ENCODE measurements at regions not wholly inside any gene's neighbourhood (a gene's known extent, or its start where the extent isn't known, plus 50 kb on each side); places are given as distances from the start of the nearest gene placed in this dataset.
"Not testable (repeated sequence)": the region's sequence is repeated elsewhere in the genome, so short reads cannot be mapped to it uniquely, and the experiment has no call there.

DNA sequence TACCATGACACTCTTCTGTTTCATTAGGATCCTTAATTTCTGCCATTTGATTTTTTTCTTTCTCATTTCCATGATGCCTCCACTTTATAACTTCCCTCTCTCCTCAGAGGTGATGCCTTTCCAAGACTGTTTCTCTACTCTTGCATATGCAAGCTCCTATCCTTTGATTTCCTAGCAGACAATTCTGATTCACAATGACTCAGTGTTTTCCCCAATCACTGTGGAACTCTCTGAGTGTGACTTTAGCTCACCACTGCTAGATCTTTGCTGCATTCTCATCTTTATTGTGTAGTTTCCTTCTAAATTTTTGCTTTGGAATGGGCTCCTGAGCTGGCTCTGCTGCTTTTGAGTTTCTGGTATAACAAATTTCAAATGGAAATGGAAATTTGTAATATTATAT lies 184.9 kb downstream of the TINAG start:
- intact Hi-C loops (cut with micrococcal nuclease), result no loop called here
- peaks cover 40% of the 10 kb centered on the region for H3K9me3 Mint-ChIP-seq
- no peaks in the 10 kb centered on the region for H3K36me3 Mint-ChIP-seq
- ChIA-PET CTCF (no interaction called here), POLR2A (no interaction called here)
- H3K27me3 Mint-ChIP-seq, result no peaks in the 10 kb centered on the region
- no peak overlapping the region for H3K4me3 Mint-ChIP-seq
- no peak overlapping the region for H3K27ac Mint-ChIP-seq
- DNase-seq, result no peak
- no peaks in the 10 kb centered on the region for H3K4me1 Mint-ChIP-seq (ENCODE audit: low read depth)

DNA sequence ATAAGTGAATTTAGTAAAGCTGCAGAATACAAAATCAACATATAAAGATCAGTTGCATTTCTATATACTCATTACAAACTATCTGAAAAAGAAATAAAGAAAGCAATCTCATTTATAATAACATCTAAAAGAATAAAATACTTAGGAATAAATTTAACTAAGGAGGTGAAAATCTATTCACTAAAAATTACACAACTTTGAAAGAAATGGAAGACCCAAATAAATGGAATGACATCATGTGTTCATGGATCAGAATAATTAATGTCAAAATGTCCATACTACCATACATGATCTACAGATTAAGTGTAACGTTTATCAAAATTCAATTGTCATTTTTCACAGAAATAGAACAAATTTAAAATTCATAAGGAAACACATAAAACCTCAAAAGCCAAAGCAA lies 194.9 kb downstream of the TINAG start:
- DNase-seq, result no peak
- intact Hi-C loops (cut with micrococcal nuclease), result no loop called here
- POLR2A ChIA-PET, result no interaction called here
- peaks cover 16% of the 10 kb centered on the region for H3K9me3 Mint-ChIP-seq
- no peaks in the 10 kb centered on the region for H3K36me3 Mint-ChIP-seq
- H3K4me1 Mint-ChIP-seq (ENCODE audit: low read depth), result no peaks in the 10 kb centered on the region
- H3K27me3 Mint-ChIP-seq, result no peaks in the 10 kb centered on the region
- no peak overlapping the region for H3K27ac Mint-ChIP-seq
- H3K4me3 Mint-ChIP-seq, result no peak overlapping the region
- CTCF ChIA-PET, result no interaction called here

GRCh38 chr6:54515013-54515412 lies 206.8 kb downstream of the TINAG start:
- CTCF ChIA-PET, result no interaction called here

GRCh38 chr6:54515713-54516112 lies 207.5 kb downstream of the TINAG start:
- no peak overlapping the region for H3K27ac Mint-ChIP-seq
- no peaks in the 10 kb centered on the region for H3K36me3 Mint-ChIP-seq
- no peaks in the 10 kb centered on the region for H3K27me3 Mint-ChIP-seq
- no peak for DNase-seq
- ChIA-PET CTCF (no interaction called here), POLR2A (no interaction called here)
- intact Hi-C loops (cut with micrococcal nuclease), result no loop called here
- no peaks in the 10 kb centered on the region for H3K9me3 Mint-ChIP-seq
- no peaks in the 10 kb centered on the region for H3K4me1 Mint-ChIP-seq (ENCODE audit: low read depth)
- no peak overlapping the region for H3K4me3 Mint-ChIP-seq

More at GRCh38 chr6:54515013-54515412, 206.8 kb downstream of the TINAG start:
- Mint-ChIP-seq H3K27me3 (no peaks in the 10 kb centered on the region), H3K27ac (no peak overlapping the region), H3K36me3 (no peaks in the 10 kb centered on the region), H3K9me3 (no peaks in the 10 kb centered on the region), H3K4me1 (ENCODE audit: low read depth) (no peaks in the 10 kb centered on the region), H3K4me3 (no peak overlapping the region)
- intact Hi-C loops (cut with micrococcal nuclease), result no loop called here
- POLR2A ChIA-PET, result no interaction called here
- DNase-seq, result no peak

DNA sequence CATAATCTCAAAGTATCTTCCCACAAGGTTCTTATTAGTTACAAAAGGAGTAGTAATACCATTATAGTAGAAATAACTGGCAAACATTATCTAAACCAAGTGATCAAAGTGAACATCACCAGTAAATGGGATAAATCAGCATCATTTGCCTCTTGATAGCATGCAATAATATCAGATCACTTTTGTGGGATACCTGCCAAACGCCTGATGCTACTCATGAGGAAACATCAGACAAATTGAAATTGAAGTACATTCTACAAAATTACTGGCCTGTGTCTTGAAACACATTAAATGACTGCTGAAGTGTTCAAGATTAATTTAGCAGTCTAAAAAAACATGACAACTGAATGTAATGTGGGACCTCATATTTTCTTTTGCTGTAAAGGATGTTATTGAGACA lies 208.1 kb downstream of the TINAG start:
- ChIA-PET CTCF (no interaction called here), POLR2A (no interaction called here)
- Mint-ChIP-seq H3K4me3 (no peak overlapping the region), H3K4me1 (ENCODE audit: low read depth) (no peaks in the 10 kb centered on the region), H3K27ac (no peak overlapping the region), H3K36me3 (no peaks in the 10 kb centered on the region), H3K9me3 (no peaks in the 10 kb centered on the region), H3K27me3 (no peaks in the 10 kb centered on the region)
- intact Hi-C loops (cut with micrococcal nuclease), result no loop called here
- DNase-seq, result no peak

- ChIA-PET CTCF (no interaction called here), POLR2A (no interaction called here)
- H3K27me3 Mint-ChIP-seq, result no peaks in the 10 kb centered on the region
- no peaks in the 10 kb centered on the region for H3K36me3 Mint-ChIP-seq
- intact Hi-C loops (cut with micrococcal nuclease), result no loop called here
- H3K4me3 Mint-ChIP-seq, result no peak overlapping the region
- DNase-seq, result no peak
- no peaks in the 10 kb centered on the region for H3K4me1 Mint-ChIP-seq (ENCODE audit: low read depth)
- no peaks in the 10 kb centered on the region for H3K9me3 Mint-ChIP-seq
- H3K27ac Mint-ChIP-seq, result no peak overlapping the region
Observed at GRCh38 chr6:54519161-54519560, 210.9 kb downstream of the TINAG start.

DNA sequence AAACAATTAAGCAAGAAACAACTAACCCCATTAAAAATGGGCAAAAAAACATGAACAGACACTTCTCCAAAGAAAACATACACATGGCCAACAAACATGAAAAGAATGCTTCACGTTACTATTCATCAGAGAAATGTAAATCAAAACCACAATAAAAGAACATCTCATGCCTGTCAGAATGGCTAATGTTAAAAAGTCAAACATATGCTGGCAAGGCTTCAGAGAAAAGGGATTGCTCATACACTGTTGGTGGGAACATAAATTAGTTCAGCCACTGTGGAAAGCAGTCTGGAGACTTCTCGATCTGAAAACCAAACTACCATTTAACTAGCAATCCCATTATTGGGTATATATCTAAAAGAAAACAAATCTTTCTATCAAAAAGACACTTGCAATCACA lies 217.5 kb downstream of the TINAG start:
- Mint-ChIP-seq H3K27ac (no peak overlapping the region), H3K36me3 (no peaks in the 10 kb centered on the region), H3K27me3 (no peaks in the 10 kb centered on the region), H3K9me3 (peaks cover 15% of the 10 kb centered on the region), H3K4me1 (ENCODE audit: low read depth) (no peaks in the 10 kb centered on the region), H3K4me3 (no peak overlapping the region)
- ChIA-PET CTCF (interaction anchor here (0.6 kb wide), 1 partner anchor 187 kb away, joined by 4 read pairs; no protein-coding TSS in a partner anchor), POLR2A (no interaction called here)
- DNase-seq, result no peak
- intact Hi-C loops (cut with micrococcal nuclease), result no loop called here

DNA sequence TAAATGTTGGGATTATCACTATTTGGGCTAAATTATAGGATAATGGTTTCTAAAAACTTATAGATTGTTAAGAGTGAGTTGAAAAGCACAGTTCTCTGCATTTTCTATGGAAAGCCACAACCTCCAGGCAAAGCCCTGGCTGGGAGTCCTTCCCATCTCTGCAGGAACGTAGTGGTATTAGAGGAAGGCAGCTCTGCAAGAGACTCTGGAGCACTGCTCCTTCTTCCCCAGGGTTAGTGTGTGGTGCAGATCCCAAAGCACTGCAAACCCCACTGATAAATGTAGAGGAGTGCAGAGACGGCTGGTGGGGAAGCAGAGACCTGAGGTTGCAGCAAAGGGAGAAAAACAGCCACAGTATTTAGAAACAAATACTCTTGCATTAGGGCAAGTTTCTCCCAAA lies 225.3 kb downstream of the TINAG start:
- POLR2A ChIA-PET, result no interaction called here
- no peaks in the 10 kb centered on the region for H3K36me3 Mint-ChIP-seq
- CTCF ChIA-PET, result no interaction called here

GRCh38 chr6:54535568-54535967 lies 227.3 kb downstream of the TINAG start:
- H3K36me3 Mint-ChIP-seq, result no peaks in the 10 kb centered on the region
- no peaks in the 10 kb centered on the region for H3K27me3 Mint-ChIP-seq
- no peak overlapping the region for H3K27ac Mint-ChIP-seq
- H3K4me1 Mint-ChIP-seq (ENCODE audit: low read depth), result no peaks in the 10 kb centered on the region
- no peak overlapping the region for H3K4me3 Mint-ChIP-seq
- intact Hi-C loops (cut with micrococcal nuclease), result no loop called here
- peaks cover 11% of the 10 kb centered on the region for H3K9me3 Mint-ChIP-seq
- CTCF ChIA-PET, result no interaction called here
- DNase-seq, result no peak
- POLR2A ChIA-PET, result no interaction called here

More for the DNA sequence above, 225.3 kb downstream of the TINAG start:
- Mint-ChIP-seq H3K27ac (no peak overlapping the region), H3K9me3 (peaks cover 12% of the 10 kb centered on the region), H3K4me3 (no peak overlapping the region), H3K4me1 (ENCODE audit: low read depth) (no peaks in the 10 kb centered on the region), H3K27me3 (no peaks in the 10 kb centered on the region)
- DNase-seq, result no peak
- intact Hi-C loops (cut with micrococcal nuclease), result no loop called here

DNA sequence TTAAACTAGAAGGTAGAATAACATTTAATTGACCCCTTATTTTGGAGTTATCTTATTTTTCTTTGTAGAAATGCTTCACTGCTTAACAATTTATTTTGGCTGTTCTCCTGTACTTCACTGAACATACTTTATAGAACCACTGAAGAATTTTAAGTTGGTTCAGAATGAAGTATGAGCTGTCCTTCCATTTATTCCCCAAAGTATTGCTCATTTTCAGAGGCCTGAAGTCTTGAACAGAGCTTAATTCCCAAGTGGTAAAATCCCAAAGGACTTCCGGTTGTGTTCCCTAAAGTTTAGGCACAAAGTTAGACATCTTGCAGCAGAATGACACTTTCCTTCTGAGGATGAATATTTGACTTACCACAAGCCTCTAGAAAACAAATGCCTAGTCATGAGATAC lies 233.3 kb downstream of the TINAG start:
- CTCF ChIA-PET, result no interaction called here
- Mint-ChIP-seq H3K36me3 (no peaks in the 10 kb centered on the region), H3K4me1 (ENCODE audit: low read depth) (no peaks in the 10 kb centered on the region), H3K4me3 (no peak overlapping the region), H3K9me3 (peaks cover 20% of the 10 kb centered on the region), H3K27me3 (no peaks in the 10 kb centered on the region), H3K27ac (no peak overlapping the region)
- no peak for DNase-seq
- POLR2A ChIA-PET, result no interaction called here
- intact Hi-C loops (cut with micrococcal nuclease), result no loop called here

GRCh38 chr6:54559136-54559535 lies 250.9 kb downstream of the TINAG start:
- Mint-ChIP-seq H3K36me3 (no peaks in the 10 kb centered on the region), H3K27me3 (no peaks in the 10 kb centered on the region), H3K27ac (no peak overlapping the region), H3K9me3 (peaks cover 27% of the 10 kb centered on the region), H3K4me1 (ENCODE audit: low read depth) (no peaks in the 10 kb centered on the region), H3K4me3 (no peak overlapping the region)
- CTCF ChIA-PET, result no interaction called here
- DNase-seq, result no peak
- POLR2A ChIA-PET, result no interaction called here
- intact Hi-C loops (cut with micrococcal nuclease), result no loop called here

- H3K9me3 Mint-ChIP-seq, result peaks cover 16% of the 10 kb centered on the region
- H3K27me3 Mint-ChIP-seq; H3K4me1 Mint-ChIP-seq (ENCODE audit: low read depth); H3K4me3 Mint-ChIP-seq; POLR2A ChIA-PET; DNase-seq; H3K36me3 Mint-ChIP-seq; CTCF ChIA-PET; H3K27ac Mint-ChIP-seq; intact Hi-C loops (cut with micrococcal nuclease): not testable (repeated sequence)
Observed at GRCh38 chr6:54564188-54564587, 255.9 kb downstream of the TINAG start.

DNA sequence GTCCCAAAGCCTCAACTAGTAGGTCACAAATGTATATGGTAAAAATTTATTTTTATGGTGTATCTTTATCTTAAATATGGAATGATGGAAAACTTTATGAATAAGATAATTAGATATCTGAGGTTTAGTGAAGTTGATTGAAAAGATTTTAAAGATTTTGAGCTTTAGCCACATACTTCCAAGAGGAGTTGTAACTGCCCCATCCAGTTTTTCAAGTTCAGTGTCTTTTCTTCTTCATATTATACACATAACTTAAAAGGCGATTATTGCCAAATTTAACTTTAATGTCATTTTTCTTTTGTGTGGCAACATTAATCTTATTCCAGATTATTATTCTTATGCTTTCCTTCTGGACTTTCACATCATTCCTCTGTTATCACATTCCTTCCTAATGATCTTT lies 266.4 kb downstream of the TINAG start:
- Mint-ChIP-seq H3K36me3 (no peaks in the 10 kb centered on the region), H3K27ac (no peak overlapping the region), H3K27me3 (no peaks in the 10 kb centered on the region), H3K9me3 (peaks cover 4% of the 10 kb centered on the region), H3K4me1 (ENCODE audit: low read depth) (no peaks in the 10 kb centered on the region), H3K4me3 (no peak overlapping the region)
- intact Hi-C loops (cut with micrococcal nuclease), result no loop called here
- ChIA-PET CTCF (no interaction called here), POLR2A (no interaction called here)
- DNase-seq, result no peak

DNA sequence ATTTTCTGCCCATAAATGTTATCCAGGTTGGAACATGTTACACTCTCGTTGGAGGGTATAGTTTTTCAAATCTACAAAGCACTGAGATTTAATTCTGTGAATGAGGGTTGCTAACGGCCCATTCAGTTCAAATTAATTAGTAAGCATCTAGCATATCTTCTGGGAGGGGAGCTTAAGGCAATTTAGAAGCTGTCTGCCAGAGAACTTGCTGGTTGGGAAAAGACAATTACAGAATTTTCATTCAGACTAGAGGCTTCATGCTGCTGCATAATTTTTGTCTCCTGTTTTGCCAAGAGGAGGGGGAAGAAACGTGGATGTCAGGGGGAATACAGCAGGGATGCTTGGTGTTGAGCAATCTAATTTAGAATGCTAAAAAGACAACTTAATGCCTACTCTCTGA lies 268.3 kb upstream of the FAM83B start:
- H3K4me1 Mint-ChIP-seq (ENCODE audit: low read depth), result no peaks in the 10 kb centered on the region
- no peaks in the 10 kb centered on the region for H3K27me3 Mint-ChIP-seq
- intact Hi-C loops (cut with micrococcal nuclease), result no loop called here
- no peak overlapping the region for H3K27ac Mint-ChIP-seq
- DNase-seq, result no peak
- ChIA-PET CTCF (no interaction called here), POLR2A (no interaction called here)
- no peaks in the 10 kb centered on the region for H3K36me3 Mint-ChIP-seq
- no peak overlapping the region for H3K4me3 Mint-ChIP-seq
- peaks cover 4% of the 10 kb centered on the region for H3K9me3 Mint-ChIP-seq

All from activated CD4-positive, alpha-beta memory T cell treated with anti-CD3 and anti-CD28 coated beads for 36 hours (primary cell).